H9 (cell line): ENCODE measurements at regions not wholly inside any gene's neighbourhood (a gene's known extent, or its start where the extent isn't known, plus 50 kb on each side); places are given as distances from the start of the nearest gene placed in this dataset.

ENCODE experiments used
- DNase-seq: peaks from one replicate; pipeline ENCODE4 v3.0.0-alpha.2; 2017
- H2AFZ ChIP-seq: one replicate; pipeline ENCODE4 v1.6.1; 2013; ENCODE audit warnings: mild to moderate bottlenecking, low read length, control low read depth, moderate library complexity
- H2AK5ac ChIP-seq: 2 replicates; pipeline ENCODE4 v1.6.1; 2013; ENCODE audit warnings: low read length, control low read depth, mixed read lengths; ENCODE audit not compliant: insufficient read length
- H2BK120ac ChIP-seq: one replicate; pipeline ENCODE4 v1.6.1; 2013; ENCODE audit warnings: low read depth, mild to moderate bottlenecking, low read length, control low read depth, inconsistent platforms; ENCODE audit not compliant: poor library complexity, severe bottlenecking
- H2BK12ac ChIP-seq: 2 replicates; pipeline ENCODE4 v1.6.1; 2013; ENCODE audit warnings: low read length, control low read depth, mixed read lengths, low read depth; ENCODE audit not compliant: insufficient read length
- H2BK15ac ChIP-seq: 2 replicates; pipeline ENCODE4 v1.6.1; 2013; ENCODE audit warnings: low read depth, low read length, control low read depth
- H2BK20ac ChIP-seq: one replicate; pipeline ENCODE4 v1.6.1; 2013; ENCODE audit warnings: low read depth, mild to moderate bottlenecking, low read length, control low read depth, inconsistent platforms; ENCODE audit not compliant: poor library complexity, severe bottlenecking
- H2BK5ac ChIP-seq: 2 replicates; pipeline ENCODE4 v1.6.1; 2013; ENCODE audit warnings: low read length, control low read depth, mixed read lengths; ENCODE audit not compliant: insufficient read length
- H3K14ac ChIP-seq: 2 replicates; pipeline ENCODE4 v1.6.1; 2013; ENCODE audit warnings: low read length, control low read depth; ENCODE audit not compliant: insufficient read depth
- H3K18ac ChIP-seq: 2 replicates; pipeline ENCODE4 v1.6.1; 2013; ENCODE audit warnings: low read depth, mild to moderate bottlenecking, mixed read lengths, low read length, control low read depth; ENCODE audit not compliant: insufficient read length
- H3K23ac ChIP-seq: 2 replicates; pipeline ENCODE4 v1.6.1; 2013; ENCODE audit warnings: low read length, control low read depth, mixed read lengths, low read depth; ENCODE audit not compliant: insufficient read length
- H3K23me2 ChIP-seq: 2 replicates; pipeline ENCODE4 v1.6.1; 2013; ENCODE audit warnings: low read depth, mild to moderate bottlenecking, mixed read lengths, low read length, control low read depth; ENCODE audit not compliant: insufficient read length, poor library complexity, severe bottlenecking
- H3K27ac ChIP-seq: 2 replicates; pipeline ENCODE4 v1.5.1; 2013; ENCODE audit warnings: low read length, control low read depth, mixed read lengths, low read depth; ENCODE audit not compliant: insufficient read length
- H3K27me3 ChIP-seq: 2 replicates; pipeline ENCODE4 v1.6.1; 2013; ENCODE audit warnings: low read length, control low read depth, inconsistent platforms; ENCODE audit not compliant: insufficient read depth
- H3K4ac ChIP-seq: 2 replicates; pipeline ENCODE4 v1.6.1; 2013; ENCODE audit warnings: low read depth, mild to moderate bottlenecking, control low read depth, inconsistent platforms, low read length, moderate library complexity
- H3K4me1 ChIP-seq: 2 replicates; pipeline ENCODE4 v1.6.1; 2013; ENCODE audit warnings: low read length, control low read depth, inconsistent platforms; ENCODE audit not compliant: insufficient read depth
- H3K4me2 ChIP-seq: 2 replicates; pipeline ENCODE4 v1.6.1; 2013; ENCODE audit warnings: low read length, control low read depth, mixed read lengths; ENCODE audit not compliant: insufficient read length, insufficient read depth
- H3K56ac ChIP-seq: 2 replicates; pipeline ENCODE4 v1.6.1; 2013; ENCODE audit warnings: low read depth, mild to moderate bottlenecking, mixed read lengths, low read length, control low read depth; ENCODE audit not compliant: insufficient read length
- H3K79me1 ChIP-seq: 2 replicates; pipeline ENCODE4 v1.6.1; 2013; ENCODE audit warnings: low read depth, mild to moderate bottlenecking, moderate library complexity, low read length, control low read depth, inconsistent platforms; ENCODE audit not compliant: insufficient read depth, poor library complexity, severe bottlenecking
- H3K79me2 ChIP-seq: 2 replicates; pipeline ENCODE4 v1.6.1; 2013; ENCODE audit warnings: low read length, control low read depth, inconsistent platforms; ENCODE audit not compliant: insufficient read depth
- H3K9ac ChIP-seq: 2 replicates; pipeline ENCODE4 v1.6.1; 2013; ENCODE audit warnings: low read length, control low read depth, mixed read lengths; ENCODE audit not compliant: insufficient read length; ENCODE audit errors: extremely low read depth
- H3K9me3 ChIP-seq: one replicate; pipeline ENCODE4 v1.6.1; 2013; ENCODE audit warnings: low read depth, low read length, inconsistent platforms; ENCODE audit not compliant: control insufficient read depth
- H3T11ph ChIP-seq: one replicate; pipeline ENCODE4 v1.6.1; 2013; ENCODE audit warnings: mild to moderate bottlenecking, low read length, control low read depth, inconsistent platforms
- H4K20me1 ChIP-seq: one replicate; pipeline ENCODE4 v1.6.1; 2013; ENCODE audit not compliant: control insufficient read depth, insufficient read length, insufficient read depth
- H4K5ac ChIP-seq: 2 replicates; pipeline ENCODE4 v1.6.1; 2013; ENCODE audit warnings: low read depth, mild to moderate bottlenecking, mixed read lengths, low read length, control low read depth; ENCODE audit not compliant: insufficient read length
- H4K8ac ChIP-seq: replicated peaks from 2 replicates; pipeline ENCODE4 v1.6.1; 2013; ENCODE audit warnings: low read length, control low read depth, mixed read lengths, low read depth; ENCODE audit not compliant: insufficient read length
- H4K91ac ChIP-seq: 2 replicates; pipeline ENCODE4 v1.6.1; 2013; ENCODE audit warnings: low read depth, mild to moderate bottlenecking, moderate library complexity, mixed read lengths, low read length, control low read depth; ENCODE audit not compliant: insufficient read length
- H3K27ac Mint-ChIP-seq, 3 experiments: 2 replicates in 2 of 3; 3 replicates in 1 of 3; pipeline ENCODE4 v1.8.0; 2020 to 2021; ENCODE audit warnings: mixed read lengths in 3 of 3, mild to moderate bottlenecking in 1 of 3, moderate library complexity in 1 of 3
- H3K27me3 Mint-ChIP-seq: 2 replicates; pipeline ENCODE4 v1.8.0; 2021; ENCODE audit warnings: low read depth, mild to moderate bottlenecking, moderate library complexity, mixed read lengths
- H3K36me3 Mint-ChIP-seq, 3 experiments: 2 replicates in 2 of 3; 3 replicates in 1 of 3; pipeline ENCODE4 v1.8.0; 2020 to 2021; ENCODE audit warnings: low read depth in 3 of 3, mixed read lengths in 3 of 3; ENCODE audit not compliant: insufficient read depth in 1 of 3
- H3K4me1 Mint-ChIP-seq, 2 experiments: 2 replicates each; pipeline ENCODE4 v1.8.0; 2020; ENCODE audit warnings: mixed read lengths in 2 of 2
- H3K4me3 Mint-ChIP-seq, 2 experiments: 2 replicates in 1 of 2; 3 replicates in 1 of 2; pipeline ENCODE4 v1.8.0; 2020 to 2021; ENCODE audit warnings: mild to moderate bottlenecking in 2 of 2, mixed read lengths in 2 of 2, moderate library complexity in 1 of 2
- H3K9me3 Mint-ChIP-seq, 2 experiments: 2 replicates in 1 of 2; 3 replicates in 1 of 2; pipeline ENCODE4 v1.8.0; 2020; ENCODE audit warnings: mild to moderate bottlenecking in 2 of 2, mixed read lengths in 2 of 2, moderate library complexity in 1 of 2
- CTCF ChIP-seq: fragments of 200-600 bp; sonication (generic); conservative IDR thresholded peaks from 3 replicates; pipeline ENCODE4 v1.8.0; 2021; ENCODE audit warnings: antibody characterized with exemption, mild to moderate bottlenecking

GRCh38 chrX:80266979-80267378, 153.3 kb upstream of the TENT5D start:
- TF ChIP-seq CTCF = no peak

More at GRCh38 chrX:80266979-80267378, 153.3 kb upstream of the TENT5D start:
- no peak for DNase-seq
- H3K18ac ChIP-seq = no peak overlapping the region
- no peak overlapping the region for H3K4ac ChIP-seq
- Mint-ChIP-seq H3K4me3 (no peak overlapping the region), H3K9me3 (peaks cover 47 to 48% of the 10 kb centered on the region in 2 experiments), H3K36me3 (no peaks in the 10 kb centered on the region; a peak in 1 of 7 replicates), H3K27me3 (no peaks in the 10 kb centered on the region), H3K27ac (no peak overlapping the region), H3K4me1 (no peaks in the 10 kb centered on the region)
- no peak overlapping the region for H2BK5ac ChIP-seq
- no peak overlapping the region for H3K9ac ChIP-seq
- H2AK5ac ChIP-seq = no peak overlapping the region
- no peak overlapping the region for H2BK20ac ChIP-seq
- H4K20me1 ChIP-seq = no peaks in the 10 kb centered on the region
- no peak overlapping the region for H2BK15ac ChIP-seq
- H2BK12ac ChIP-seq = no peak overlapping the region
- H4K91ac ChIP-seq = no peak overlapping the region
- no peak overlapping the region for H3K56ac ChIP-seq
- H3K79me1 ChIP-seq = no peaks in the 10 kb centered on the region
- H3K4me2 ChIP-seq = no peak overlapping the region
- H3K23me2 ChIP-seq = no peaks in the 10 kb centered on the region
- H3K27ac ChIP-seq = no peak overlapping the region
- no peak overlapping the region for H4K8ac ChIP-seq
- no peak overlapping the region for H3T11ph ChIP-seq
- peaks cover 16% of the 10 kb centered on the region for H3K9me3 ChIP-seq
- H2BK120ac ChIP-seq = no peak overlapping the region
- H4K5ac ChIP-seq = no peak overlapping the region
- H3K79me2 ChIP-seq = no peaks in the 10 kb centered on the region
- no peaks in the 10 kb centered on the region for H3K4me1 ChIP-seq
- no peak overlapping the region for H3K14ac ChIP-seq
- no peaks in the 10 kb centered on the region for H3K27me3 ChIP-seq
- no peak overlapping the region for H2AFZ ChIP-seq
- no peak overlapping the region for H3K23ac ChIP-seq
